NCI-H1694 (cell line): ENCODE measurements at regions not wholly inside any gene's neighbourhood (a gene's known extent, or its start where the extent isn't known, plus 50 kb on each side); places are given as distances from the start of the nearest gene placed in this dataset.
"Not testable (repeated sequence)": the region's sequence is repeated elsewhere in the genome, so short reads cannot be mapped to it uniquely, and the experiment has no call there.

ENCODE experiments used
- DNase-seq: peaks from one replicate; lab custom pipeline; 2025; lab: John Stamatoyannopoulos, UW

- no peak for DNase-seq
Measured at GRCh38 chr3:164460851-164461250, 617.4 kb downstream of the SI start.

- no peak for DNase-seq
Measured at GRCh38 chr3:164459521-164460151, 618.7 kb downstream of the SI start.

- no peak for DNase-seq
Measured at GRCh38 chr3:164458986-164459385, 619.3 kb downstream of the SI start.

DNA sequence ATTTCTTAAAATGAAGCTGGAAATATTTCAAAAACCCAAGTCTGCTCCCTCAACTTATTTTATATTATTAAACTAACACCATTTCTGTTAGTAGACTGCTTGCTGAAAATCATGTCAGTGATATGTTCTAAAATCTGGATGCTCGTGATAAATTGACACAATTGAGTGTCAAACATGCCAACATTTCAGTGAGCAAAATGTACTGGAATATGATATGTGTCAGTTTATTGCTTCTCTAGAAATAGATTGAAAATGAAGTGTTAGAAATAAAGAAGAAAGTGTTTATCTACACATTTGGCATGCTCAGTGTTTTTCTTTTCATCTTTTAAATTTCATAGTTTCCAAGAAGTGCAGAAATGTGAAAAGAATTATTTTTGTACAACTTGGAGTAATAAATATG lies 624.6 kb downstream of the SI start:
- no peak for DNase-seq

DNA sequence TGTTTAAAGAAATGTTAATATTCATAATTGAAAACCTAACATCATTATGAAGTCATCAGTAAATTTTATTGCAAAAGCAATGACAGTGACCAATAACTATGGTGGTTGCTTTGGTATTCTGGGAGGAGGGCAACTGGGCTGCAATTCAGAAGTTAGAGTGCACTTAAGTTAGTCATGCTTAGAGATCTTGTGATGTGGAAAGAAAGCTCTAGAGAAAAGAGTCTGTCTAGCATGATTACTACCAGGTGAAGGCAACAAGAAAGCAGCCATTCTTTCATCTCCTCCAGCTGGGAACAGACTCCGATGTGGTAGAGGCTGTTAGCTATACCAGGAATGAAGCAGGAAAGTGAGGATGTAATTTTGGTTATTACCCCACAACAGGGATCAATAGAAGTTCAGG lies 625.6 kb downstream of the SI start:
- no peak for DNase-seq

GRCh38 chr3:164451072-164451910 lies 627.0 kb downstream of the SI start:
- DNase-seq = no peak

- no peak for DNase-seq
Measured at GRCh38 chr3:164450276-164450905, 627.9 kb downstream of the SI start.

GRCh38 chr3:164419220-164419619 lies 659.1 kb downstream of the SI start:
- no peak for DNase-seq

DNA sequence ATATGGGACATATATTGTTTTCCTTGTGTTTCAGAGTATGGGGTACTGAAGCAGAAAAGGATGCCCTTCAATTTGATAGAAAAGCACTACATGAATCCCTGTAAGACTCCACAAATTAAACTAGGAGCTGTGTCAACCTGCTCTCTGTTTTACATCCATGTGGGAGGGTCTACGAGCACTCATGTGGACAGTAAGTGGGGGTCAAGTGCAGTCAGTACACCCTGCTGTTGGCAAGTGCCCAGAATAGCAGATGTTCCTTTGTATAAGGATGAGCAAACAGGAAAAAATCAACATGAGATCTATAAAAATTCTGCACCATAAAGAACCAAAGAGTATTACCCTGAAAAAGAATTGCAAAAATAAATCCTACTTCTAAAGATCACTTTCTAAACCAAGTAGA lies 659.9 kb downstream of the SI start:
- peak; percentile 66 for DNase-seq

DNA sequence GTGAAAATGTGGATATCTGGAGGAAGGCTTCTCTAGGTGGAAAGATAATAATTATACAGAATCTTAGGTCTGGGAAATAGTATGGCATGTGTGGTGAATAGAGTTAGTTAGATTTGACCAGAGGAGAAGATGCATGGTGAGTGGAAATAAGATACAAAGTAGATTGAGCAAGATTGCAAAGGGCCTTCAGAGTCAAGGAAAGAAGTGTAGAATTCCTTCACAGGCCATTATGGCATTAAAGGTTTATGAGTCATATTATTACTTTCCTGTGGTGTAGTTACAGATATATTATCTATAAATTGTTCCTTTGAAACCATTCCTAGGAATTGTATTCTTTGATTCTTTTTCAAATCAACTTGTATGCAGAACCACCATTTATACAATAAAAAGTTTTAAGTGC lies 660.3 kb downstream of the SI start:
- no peak for DNase-seq

GRCh38 chr3:164416491-164417222 lies 661.6 kb downstream of the SI start:
- no peak for DNase-seq

DNA sequence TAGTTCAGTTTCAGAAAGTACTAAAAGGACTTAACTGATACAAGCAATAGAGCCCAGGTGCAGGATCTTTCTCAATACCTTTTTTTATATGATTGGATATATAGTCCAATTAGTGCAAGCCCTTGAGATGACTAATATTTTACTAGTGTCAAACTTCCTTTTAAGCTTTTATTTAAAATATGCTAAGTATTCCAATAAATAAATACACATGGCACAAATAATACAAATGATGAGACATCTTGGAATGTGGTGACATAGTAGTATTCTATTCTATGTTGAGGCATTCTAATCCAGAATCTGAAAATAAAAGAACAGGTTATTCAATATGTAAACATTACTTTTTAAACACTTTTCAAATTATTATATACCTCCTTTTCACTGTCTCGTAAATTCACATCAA lies 670.0 kb downstream of the SI start:
- no peak for DNase-seq

DNA sequence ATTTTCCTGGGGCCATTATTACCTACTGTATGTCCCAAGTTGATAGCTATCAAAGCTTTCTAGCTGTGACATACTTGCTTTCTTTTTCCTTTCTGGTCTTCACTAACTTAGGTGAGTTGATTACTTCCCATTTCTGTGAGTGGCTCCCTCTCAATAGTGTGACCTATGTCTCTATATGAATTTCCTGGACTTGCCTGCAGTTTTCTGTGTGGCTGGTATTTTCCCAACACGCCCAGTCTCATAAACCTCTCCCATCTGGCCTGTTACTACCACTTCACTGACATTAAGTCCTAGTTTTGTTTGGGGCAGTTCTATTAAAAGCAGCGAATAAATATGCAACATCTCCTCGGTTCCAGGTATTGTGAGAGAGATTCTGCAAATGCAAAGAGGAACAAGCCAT lies 671.2 kb downstream of the SI start:
- no peak for DNase-seq

DNA sequence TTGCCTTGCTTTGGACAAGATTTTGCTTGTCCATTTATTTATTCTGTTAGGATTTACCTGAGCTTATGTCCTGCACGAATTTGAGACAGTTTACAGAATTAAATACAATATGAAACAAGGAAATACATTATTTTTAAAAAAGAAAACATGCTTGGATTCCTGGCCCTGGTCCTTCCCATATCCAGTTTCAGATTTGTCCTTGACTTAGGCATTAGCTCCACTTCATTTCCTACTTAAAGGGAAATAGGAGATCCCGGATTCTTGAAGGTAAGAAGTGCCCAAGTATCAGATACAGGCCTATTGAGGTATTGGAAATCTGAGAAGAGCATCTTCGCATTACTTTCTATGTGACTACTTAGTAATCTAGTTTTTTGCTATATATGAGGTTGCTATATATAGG lies 672.0 kb downstream of the SI start:
- no peak for DNase-seq

- DNase-seq = no peak
Measured at GRCh38 chr3:164401923-164402322, 676.4 kb downstream of the SI start.

DNA sequence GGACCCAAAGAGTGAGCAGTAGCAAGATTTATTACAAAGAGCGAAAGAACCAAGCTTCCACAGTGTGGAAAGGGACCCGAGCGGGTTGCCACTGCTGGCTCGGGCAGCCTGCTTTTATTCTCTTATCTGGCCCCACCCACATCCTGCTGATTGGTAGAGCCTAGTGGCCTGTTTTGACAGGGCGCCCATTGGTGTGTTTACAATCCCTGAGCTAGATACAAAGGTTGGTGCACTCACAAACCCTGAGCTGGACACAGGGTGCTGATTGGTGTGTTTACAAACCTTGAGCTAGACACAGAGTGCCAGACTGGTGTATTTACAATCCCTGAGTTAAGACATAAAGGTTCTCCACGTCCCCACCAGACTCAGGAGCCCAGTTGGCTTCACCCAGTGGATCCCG lies 676.9 kb downstream of the SI start:
- not testable (repeated sequence) for DNase-seq

DNA sequence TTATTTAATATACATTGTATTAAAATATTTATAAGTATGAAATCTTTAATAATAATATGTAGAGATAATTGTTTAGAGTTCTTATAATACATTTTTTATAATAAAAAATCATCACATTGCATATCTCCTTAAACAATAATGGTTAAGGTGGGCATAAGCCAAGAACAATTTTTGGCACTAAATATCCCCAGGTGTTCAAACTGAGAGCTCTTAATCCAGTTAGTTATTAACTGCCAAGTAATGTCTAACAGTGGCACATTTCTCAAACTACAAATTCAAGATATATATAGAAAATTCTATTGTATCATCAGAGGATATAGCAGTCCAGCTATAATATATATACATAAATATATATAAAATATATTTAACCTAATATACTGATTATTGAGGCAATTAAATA lies 680.8 kb downstream of the SI start:
- no peak for DNase-seq

DNA sequence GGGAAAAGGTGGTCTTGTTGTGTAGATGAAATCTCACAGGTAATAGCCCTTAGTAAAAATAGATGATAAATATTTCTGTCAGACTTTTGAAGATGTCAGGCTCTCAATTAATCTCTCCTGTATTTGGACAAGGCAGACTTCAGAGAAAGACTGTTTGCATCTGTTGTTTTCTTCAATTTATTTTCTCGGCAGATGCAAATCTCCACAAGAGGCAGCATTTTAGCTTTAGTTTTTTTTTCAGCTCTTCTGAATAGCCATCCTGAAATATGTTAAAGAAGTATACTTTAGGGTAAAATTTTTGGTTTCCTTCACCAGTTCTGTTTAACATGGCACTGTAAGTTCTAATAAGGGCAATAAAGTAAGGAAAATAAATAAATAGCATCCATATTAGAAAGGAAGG lies 685.1 kb downstream of the SI start:
- DNase-seq = no peak

DNA sequence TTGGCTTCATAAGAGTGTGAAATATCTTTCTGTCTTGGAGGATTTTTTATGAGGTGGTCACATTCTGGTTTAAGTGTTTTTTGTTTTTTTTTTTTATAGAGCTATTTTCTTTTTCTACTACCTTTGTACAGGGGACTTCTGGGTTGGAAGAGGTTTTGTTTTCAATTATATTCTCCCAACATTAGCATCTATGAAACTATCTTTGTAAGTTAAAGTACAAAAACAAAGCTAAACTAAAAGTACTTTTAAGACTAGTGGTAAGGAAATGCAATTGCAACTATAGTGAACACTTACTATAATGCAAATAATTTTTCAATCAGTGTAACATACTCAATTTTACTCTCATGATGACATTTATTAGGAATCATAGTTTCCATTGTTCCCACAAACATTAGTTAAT lies 688.2 kb downstream of the SI start:
- DNase-seq = no peak

- no peak for DNase-seq
Measured at GRCh38 chr3:164387236-164387635, 691.1 kb downstream of the SI start.

DNA sequence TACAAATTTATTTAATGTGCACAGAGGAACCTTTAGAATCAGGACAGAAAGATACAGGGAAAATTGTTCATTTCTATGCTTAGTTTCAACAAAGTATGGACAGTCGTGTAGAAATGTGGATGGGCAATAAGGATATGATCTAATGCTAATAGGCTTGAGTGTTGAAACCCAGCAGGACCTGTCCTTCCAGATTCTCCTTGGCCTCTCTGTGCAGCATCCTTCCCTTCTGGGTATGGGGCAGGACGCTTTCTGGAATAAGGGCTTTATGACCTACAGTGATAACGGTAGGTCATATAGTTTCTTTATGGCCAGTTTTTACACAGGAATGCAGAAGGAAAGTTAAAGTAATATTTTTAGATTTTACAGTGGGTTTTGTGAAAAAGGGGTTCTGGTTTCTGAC lies 698.1 kb downstream of the SI start:
- no peak for DNase-seq

- DNase-seq = no peak
Measured at GRCh38 chr3:164377466-164377865, 700.8 kb downstream of the SI start.

DNA sequence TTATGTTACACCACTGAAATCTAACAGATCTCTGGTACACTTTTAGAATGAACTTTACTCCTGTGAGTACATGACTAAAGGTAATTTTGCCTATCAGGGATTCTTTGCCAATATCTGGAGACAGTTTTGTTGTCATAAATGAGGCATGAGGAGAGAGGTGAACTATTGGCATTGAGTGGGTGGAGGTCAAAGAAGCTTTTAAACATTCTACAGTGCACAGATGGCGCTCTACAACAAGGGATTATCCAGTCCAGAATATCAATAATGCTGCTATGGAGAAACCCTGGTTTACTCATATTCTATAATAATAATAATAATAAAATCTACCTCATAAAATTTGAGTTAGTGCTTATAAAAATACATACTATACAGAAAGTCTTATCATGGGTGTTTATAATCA lies 702.3 kb downstream of the SI start:
- DNase-seq = no peak
